ENCODE measurements at regions not wholly inside any gene's neighbourhood (a gene's known extent, or its start where the extent isn't known, plus 50 kb on each side); places are given as distances from the start of the nearest gene placed in this dataset.

DNA sequence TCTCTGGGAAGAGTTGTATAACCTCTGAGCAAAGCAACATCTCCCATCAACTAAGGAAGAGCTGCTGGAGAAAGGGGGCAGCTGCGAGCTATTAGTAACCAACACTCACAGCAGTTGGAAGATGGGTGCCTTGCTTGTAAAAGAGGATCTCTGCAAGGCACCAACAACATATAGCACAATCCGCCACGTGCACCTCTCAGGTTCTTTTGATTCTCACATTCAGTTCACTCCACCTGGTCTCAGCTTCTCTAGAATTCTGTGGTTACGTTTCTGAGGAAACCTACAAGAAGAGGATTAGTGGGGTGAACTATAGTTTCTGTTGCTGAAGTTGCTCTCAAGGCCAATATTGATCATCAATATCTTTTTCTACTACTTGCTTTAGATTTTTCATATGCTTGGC is 117.1 kb downstream of the RPS24 start:
- TF ChIP-seq, protein P1, sequence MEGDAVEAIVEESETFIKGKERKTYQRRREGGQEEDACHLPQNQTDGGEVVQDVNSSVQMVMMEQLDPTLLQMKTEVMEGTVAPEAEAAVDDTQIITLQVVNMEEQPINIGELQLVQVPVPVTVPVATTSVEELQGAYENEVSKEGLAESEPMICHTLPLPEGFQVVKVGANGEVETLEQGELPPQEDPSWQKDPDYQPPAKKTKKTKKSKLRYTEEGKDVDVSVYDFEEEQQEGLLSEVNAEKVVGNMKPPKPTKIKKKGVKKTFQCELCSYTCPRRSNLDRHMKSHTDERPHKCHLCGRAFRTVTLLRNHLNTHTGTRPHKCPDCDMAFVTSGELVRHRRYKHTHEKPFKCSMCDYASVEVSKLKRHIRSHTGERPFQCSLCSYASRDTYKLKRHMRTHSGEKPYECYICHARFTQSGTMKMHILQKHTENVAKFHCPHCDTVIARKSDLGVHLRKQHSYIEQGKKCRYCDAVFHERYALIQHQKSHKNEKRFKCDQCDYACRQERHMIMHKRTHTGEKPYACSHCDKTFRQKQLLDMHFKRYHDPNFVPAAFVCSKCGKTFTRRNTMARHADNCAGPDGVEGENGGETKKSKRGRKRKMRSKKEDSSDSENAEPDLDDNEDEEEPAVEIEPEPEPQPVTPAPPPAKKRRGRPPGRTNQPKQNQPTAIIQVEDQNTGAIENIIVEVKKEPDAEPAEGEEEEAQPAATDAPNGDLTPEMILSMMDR (IDR thresholded peaks at IDR 0.05 in 4 of 5, conservative IDR thresholded peaks at IDR 0.05 in 1 of 5): no peak
- no peak for TF ChIP-seq POLR2A (IDR thresholded peaks at IDR 0.05)

Measured in gastrocnemius medialis (tissue), 4 donors.